IPS DF 19.7 (cell line): ENCODE measurements at regions not wholly inside any gene's neighbourhood (a gene's known extent, or its start where the extent isn't known, plus 50 kb on each side); places are given as distances from the start of the nearest gene placed in this dataset.
"Not testable (repeated sequence)": the region's sequence is repeated elsewhere in the genome, so short reads cannot be mapped to it uniquely, and the experiment has no call there.

Experiments
- DNase-seq: peaks from one replicate; pipeline ENCODE4 v3.0.0-alpha.2; 2013; ENCODE audit warnings: low read depth, low spot score

DNA sequence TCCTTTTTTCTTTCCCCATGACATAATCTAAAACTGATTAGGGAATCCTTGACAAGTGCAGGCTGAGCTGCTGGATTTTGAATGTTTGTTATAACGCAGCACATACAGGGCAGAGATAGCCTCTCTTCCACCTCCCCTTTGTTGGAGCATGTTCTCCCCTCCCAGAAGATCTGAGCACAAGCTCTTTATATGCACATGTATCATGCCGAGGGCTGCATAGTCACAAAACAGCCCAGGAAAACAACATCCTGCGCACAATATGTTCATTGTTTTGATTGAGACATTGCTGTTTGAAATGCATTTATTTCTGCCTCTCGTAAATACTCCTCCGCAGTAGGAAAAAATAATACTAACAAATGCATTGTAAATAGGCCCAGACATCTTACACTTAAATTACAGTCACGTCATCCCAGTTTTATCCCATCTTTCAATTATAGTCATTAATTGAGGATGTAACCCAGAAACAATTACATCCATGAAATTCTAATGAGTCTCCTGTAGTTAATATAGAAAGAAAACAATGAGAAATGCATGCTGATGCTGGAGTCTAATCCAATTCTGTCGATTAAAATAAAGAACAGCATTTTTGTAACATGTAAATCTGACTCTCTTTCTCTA lies 401.8 kb downstream of the BTG1 start:
- no peak for DNase-seq

- DNase-seq: no peak
Measured at GRCh38 chr12:91743280-91743679, 402.4 kb downstream of the BTG1 start.

- no peak for DNase-seq
Measured at GRCh38 chr12:91741932-91742331, 403.7 kb downstream of the BTG1 start.

DNA sequence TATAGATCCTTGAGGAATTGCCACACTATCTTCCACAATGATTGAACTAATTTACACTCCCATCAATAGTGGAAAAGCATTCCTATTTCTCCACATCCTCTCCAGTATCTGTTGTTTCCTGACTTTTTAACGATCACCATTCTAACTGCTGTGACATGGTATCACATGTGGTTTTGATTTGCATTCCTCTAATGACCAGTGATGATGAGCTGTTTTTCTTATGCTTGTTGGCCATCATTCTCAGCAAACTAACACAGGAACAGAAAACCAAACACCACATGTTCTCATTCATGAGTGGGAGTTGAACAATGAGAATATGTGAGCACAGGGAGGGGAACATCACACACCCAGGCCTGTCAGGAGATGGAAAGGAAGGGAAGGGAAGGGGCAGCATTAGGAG lies 411.8 kb downstream of the BTG1 start:
- DNase-seq: not testable (repeated sequence)

GRCh38 chr12:91732086-91732485 lies 413.6 kb downstream of the BTG1 start:
- DNase-seq: no peak

GRCh38 chr12:91729543-91729942 lies 416.1 kb downstream of the BTG1 start:
- DNase-seq: no peak

DNA sequence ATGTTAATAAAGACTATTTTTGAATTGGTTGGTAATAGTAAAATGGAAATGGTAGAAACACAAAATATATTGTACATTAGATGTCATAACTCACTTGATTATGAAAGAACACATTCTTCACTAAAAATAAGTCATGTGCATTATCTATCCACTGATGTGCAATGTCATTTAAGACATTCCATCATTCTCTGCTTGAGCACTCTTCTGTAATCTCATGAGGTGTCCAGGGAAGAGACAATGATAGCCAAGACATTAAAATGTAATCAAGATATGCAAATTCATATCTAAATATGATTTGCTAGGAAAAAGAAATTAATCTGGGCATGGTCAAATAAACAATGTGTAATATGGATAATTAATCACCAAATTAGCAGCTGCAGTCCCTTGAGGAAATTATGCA lies 422.5 kb downstream of the BTG1 start:
- no peak for DNase-seq

DNA sequence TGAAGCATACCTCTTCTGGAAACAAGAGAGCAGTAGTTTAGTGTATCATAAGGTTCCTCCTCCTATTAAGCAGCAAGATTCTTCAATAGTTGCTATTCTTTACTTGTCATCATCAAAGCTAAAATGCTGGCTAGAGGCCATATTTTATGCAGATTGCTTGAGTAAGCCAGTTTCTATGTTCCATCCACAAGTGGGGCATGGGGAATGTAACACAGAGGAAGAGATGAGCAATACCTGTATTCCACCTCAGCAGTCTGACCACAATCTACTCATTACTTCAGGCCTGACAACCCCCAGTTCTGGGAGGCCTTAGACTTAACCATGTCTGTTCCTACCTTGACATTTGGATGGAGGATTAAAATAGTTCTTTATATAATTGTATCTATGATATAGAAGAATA lies 423.6 kb downstream of the BTG1 start:
- no peak for DNase-seq

- no peak for DNase-seq
Measured at GRCh38 chr12:91721023-91721422, 424.6 kb downstream of the BTG1 start.

DNA sequence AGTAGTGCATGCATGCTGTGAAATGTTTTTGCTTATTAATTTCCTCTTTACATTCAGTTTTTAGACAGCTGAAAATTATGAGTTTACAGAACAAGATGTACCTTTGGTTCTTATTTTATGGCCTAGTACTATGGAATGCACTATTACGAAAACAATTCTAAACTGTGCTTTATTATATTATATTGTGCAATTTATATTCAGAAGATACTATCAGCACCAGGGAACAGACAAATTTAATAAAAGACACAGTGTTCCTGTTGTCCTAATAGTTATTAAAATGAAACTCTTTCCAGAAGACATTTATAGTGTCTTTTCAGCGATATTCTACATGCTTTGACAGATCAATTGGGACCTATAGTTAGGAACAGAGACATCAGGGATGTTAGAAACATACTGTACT lies 427.3 kb downstream of the BTG1 start:
- no peak for DNase-seq

GRCh38 chr12:91717804-91718203 lies 427.8 kb downstream of the BTG1 start:
- no peak for DNase-seq

DNA sequence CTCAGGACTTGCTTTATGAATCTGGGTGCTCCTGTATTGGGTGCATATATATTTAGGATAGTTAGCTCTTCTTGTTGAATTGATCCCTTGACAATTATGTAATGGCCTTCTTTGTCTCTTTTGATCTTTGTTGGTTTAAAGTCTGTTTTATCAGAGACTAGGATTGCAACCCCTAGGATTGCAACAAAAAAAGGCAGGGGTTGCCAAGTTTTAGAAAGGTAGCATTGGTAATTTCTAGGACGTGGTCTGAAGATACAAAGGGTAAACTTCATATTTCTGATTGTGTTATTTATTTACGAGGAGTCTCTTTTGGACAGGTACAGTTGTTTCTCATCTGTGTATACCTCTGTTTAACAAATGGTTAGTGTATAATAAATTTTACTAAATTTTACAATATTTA lies 433.7 kb downstream of the BTG1 start:
- DNase-seq: not testable (repeated sequence)

DNA sequence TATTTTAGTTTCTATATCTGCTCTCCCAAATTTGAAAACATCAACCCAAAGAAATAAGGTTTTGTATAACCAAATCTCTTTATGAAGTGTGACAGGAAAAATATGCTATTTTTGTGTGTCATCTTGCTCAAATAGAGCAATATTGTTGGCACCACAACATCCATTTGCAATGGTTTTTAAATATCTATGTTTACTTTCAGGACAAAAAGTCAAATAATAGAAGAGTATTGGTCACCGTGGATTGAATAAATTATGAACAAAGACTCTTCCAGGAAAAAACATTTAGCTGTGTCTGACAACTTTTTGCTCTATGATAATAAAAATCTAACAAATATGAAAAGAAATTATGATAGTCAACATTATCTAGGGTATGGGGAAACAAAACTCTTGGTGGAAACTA lies 439.2 kb downstream of the BTG1 start:
- DNase-seq: no peak

DNA sequence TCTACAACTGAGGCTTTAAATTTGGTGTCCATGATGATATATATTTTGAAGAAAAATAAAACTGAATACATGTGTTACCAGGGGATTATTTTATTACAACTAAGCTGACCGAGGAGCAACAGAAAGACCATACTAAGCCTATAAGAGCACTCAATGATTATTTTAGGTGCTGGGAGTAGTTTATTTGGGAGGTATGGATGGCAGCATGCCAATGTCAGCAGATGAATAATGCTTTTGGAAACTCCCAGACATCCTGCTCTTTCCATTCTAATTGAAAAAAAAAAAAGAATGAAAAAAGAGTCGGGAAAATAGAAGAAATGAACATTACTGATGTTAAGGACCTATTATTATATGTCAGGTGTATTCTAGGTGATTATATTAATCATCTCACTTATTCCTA lies 441.2 kb downstream of the BTG1 start:
- no peak for DNase-seq

DNA sequence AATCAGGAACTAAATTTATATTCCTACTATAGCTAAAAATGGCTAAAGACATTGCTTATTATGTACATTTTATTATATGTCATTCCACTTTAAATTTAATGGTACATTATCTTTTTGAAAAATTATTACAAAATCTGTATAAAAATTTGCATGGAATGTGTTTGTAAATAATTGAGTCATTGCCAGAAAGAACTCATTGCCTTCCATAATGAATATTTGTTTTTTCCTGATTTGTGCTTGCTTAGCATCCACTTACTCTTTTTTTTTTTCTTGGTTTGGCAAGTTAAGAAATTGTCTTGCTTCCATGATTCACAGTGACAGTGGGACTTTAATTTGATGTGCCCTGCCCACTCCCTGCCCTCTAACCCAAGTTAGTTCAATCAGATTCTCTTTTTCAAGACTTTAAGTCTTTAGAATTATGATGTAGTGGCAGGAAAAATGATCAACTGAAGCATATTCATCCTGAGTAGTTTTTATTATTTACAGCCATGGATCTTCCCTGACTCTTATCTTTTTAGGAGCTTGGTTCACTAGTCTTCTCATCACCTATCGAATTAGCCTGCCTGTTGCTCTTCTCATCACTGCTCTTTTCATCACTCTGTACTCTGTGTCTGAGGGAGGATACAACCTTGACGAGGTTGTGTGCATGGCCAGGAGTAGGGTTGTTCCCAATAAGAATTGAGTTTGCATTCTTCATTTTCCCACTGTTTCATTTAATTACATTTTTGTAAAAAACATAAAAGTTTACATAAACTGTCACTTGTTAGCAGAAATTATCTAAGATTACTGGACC lies 442.0 kb downstream of the BTG1 start:
- DNase-seq: no peak

DNA sequence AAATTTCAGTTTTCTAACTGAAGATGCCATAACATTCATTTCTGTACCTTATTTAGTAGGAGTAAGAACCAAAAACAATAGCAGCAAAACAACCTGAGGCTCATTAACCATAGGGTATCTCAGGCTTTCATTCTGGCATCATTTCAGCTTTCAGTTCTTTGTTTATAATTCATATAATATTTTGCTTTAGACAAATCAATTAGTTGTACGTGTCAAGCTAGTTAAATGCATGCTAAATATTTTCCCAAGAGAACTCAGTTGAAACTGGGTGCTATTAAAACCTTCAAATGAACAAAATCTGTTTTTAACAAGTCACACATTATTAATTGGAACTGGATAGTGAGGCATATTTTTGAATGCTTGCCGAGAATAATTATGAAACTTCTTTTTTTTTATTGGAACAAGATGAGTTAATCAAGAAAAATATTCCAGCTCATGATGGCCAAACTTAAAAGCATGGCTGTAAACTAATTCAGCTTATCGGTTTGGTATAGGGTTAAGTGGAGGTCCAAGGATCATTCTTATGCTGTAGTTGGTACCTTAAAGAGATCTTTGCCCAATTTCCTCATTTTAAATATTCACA lies 442.7 kb downstream of the BTG1 start:
- DNase-seq: no peak

DNA sequence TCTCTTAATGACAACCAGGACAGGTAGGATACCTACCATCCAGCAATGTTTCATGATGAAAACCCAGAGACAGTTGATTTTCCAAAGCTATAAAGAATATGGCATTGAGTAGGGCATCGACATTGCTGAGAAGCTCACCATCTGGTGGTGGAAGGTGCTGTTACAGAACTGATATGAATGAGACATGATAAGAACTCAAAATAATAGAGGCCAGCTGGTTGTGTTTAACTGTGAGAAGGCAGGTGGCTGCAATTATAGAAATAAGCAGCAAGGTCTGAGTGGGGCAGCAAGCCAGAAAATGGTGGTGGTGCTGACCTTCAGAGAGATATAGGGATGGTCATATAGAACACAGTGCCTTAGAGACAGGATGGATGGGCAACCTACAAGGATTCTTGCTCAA lies 449.7 kb downstream of the BTG1 start:
- DNase-seq: no peak

DNA sequence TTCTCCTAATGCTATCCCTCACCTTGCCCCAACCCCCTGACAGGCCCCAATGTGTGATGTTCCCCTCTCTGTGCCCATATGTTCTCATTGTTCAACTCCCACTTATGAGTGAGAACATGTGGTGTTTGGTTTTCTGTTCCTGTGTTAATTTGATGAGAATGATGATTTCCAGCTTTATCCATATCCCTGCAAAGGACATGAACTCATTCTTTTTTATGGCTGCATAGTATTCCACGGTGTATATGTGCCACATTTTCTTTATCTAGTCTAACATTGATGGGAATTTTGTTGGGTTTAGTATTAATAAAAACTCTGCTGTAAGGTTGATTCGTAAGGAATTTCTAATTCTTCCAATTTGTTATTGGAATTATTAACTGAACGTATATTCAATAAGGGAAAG lies 450.2 kb downstream of the BTG1 start:
- DNase-seq: not testable (repeated sequence)

DNA sequence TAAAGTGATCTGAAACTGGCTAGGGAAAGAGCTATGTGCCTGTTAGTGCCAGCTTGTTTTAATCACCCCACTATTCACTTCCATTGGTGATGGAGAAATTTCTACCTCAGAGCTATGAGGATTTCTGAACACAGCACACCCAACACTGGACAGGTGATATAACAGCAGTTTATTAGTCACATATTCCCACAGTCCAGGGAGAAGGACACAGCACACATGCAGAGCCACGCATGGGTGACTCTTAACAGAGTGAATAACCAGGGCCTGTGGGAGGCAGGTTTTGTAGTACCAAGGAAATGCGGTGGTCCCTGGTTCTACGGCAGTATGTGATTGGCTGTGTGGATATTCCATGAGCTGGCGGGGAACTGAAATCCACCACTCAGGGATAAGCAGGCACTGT lies 455.1 kb downstream of the BTG1 start:
- DNase-seq: no peak

- no peak for DNase-seq
Measured at GRCh38 chr12:91687052-91688017, 458.3 kb downstream of the BTG1 start.

GRCh38 chr12:91685917-91686316 lies 459.7 kb downstream of the BTG1 start:
- no peak for DNase-seq

- no peak for DNase-seq
Measured at GRCh38 chr12:91681751-91682150, 463.9 kb downstream of the BTG1 start.
